ENCODE measurements at regions not wholly inside any gene's neighbourhood (a gene's known extent, or its start where the extent isn't known, plus 50 kb on each side); places are given as distances from the start of the nearest gene placed in this dataset.
A peak's percentile ranks its signal among the peaks of the same experiment; 100 is the strongest.

GRCh38 chrX:80285131-80285773, 135.0 kb upstream of the TENT5D start:
- no peak for TF ChIP-seq CTCF (IDR thresholded peaks at IDR 0.05; ENCODE audit: control extremely low read depth, extremely low read depth)
- Histone ChIP-seq H3K27me3 (ENCODE audit: control insufficient read depth in 3 of 3, insufficient read depth in 3 of 3, low read length in 2 of 3) (no peaks in the 10 kb centered on the region), H3K9me3 (ENCODE audit: control insufficient read depth in 4 of 4, insufficient read depth in 3 of 4, low read length in 3 of 4) (no peaks in the 10 kb centered on the region), H3K36me3 (ENCODE audit: control insufficient read depth in 4 of 4, insufficient read depth in 4 of 4, low read length in 4 of 4) (no peaks in the 10 kb centered on the region), H3K4me1 (ENCODE audit: control insufficient read depth in 5 of 5, insufficient read depth in 5 of 5, low read length in 5 of 5) (no peaks in the 10 kb centered on the region), H3K4me3 (no peak overlapping the region), H3K27ac (ENCODE audit: low read depth in 1 of 2, low read length in 1 of 2) (no peak overlapping the region), H3K9ac (ENCODE audit: insufficient read depth in 1 of 2, low read length in 2 of 2) (no peak overlapping the region)
- peak in 2 of 3 donors; percentile 11 to 27 for DNase-seq
- WGBS, 2 donors = 67 to 72% methylated on average over 3 of the region's 3 CpGs
- no peak for ATAC-seq (ENCODE audit: insufficient read depth, low FRiP score)

GRCh38 chrX:80290834-80291233, 129.4 kb upstream of the TENT5D start:
- Histone ChIP-seq H3K9ac (ENCODE audit: insufficient read depth in 1 of 2, low read length in 2 of 2) (no peak overlapping the region), H3K9me3 (ENCODE audit: control insufficient read depth in 4 of 4, insufficient read depth in 3 of 4, low read length in 3 of 4) (no peaks in the 10 kb centered on the region), H3K36me3 (ENCODE audit: control insufficient read depth in 4 of 4, insufficient read depth in 4 of 4, low read length in 4 of 4) (no peaks in the 10 kb centered on the region), H3K4me1 (ENCODE audit: control insufficient read depth in 5 of 5, insufficient read depth in 5 of 5, low read length in 5 of 5) (no peaks in the 10 kb centered on the region), H3K27me3 (ENCODE audit: control insufficient read depth in 3 of 3, insufficient read depth in 3 of 3, low read length in 2 of 3) (no peaks in the 10 kb centered on the region), H3K27ac (ENCODE audit: low read depth in 1 of 2, low read length in 1 of 2) (no peak overlapping the region), H3K4me3 (no peak overlapping the region)
- no peak for TF ChIP-seq CTCF (IDR thresholded peaks at IDR 0.05; ENCODE audit: control extremely low read depth, extremely low read depth)
- DNase-seq = no peak
- no peak for ATAC-seq (ENCODE audit: insufficient read depth, low FRiP score)

- Histone ChIP-seq H3K27ac (ENCODE audit: low read depth in 1 of 2, low read length in 1 of 2) (no peak overlapping the region), H3K9ac (ENCODE audit: insufficient read depth in 1 of 2, low read length in 2 of 2) (no peak overlapping the region), H3K27me3 (ENCODE audit: control insufficient read depth in 3 of 3, insufficient read depth in 3 of 3, low read length in 2 of 3) (no peaks in the 10 kb centered on the region), H3K9me3 (ENCODE audit: control insufficient read depth in 4 of 4, insufficient read depth in 3 of 4, low read length in 3 of 4) (no peaks in the 10 kb centered on the region), H3K4me1 (ENCODE audit: control insufficient read depth in 5 of 5, insufficient read depth in 5 of 5, low read length in 5 of 5) (no peaks in the 10 kb centered on the region), H3K4me3 (no peak overlapping the region), H3K36me3 (ENCODE audit: control insufficient read depth in 4 of 4, insufficient read depth in 4 of 4, low read length in 4 of 4) (no peaks in the 10 kb centered on the region)
- TF ChIP-seq CTCF (IDR thresholded peaks at IDR 0.05; ENCODE audit: control extremely low read depth, extremely low read depth) = no peak
- DNase-seq (no peak), ATAC-seq (ENCODE audit: insufficient read depth, low FRiP score) (no peak)
- 90 to 96% methylated on average over 1 of the region's 1 CpG for WGBS, 2 donors
Observed at GRCh38 chrX:80293354-80293753, 126.9 kb upstream of the TENT5D start.

- Histone ChIP-seq H3K4me1 (ENCODE audit: control insufficient read depth in 5 of 5, insufficient read depth in 5 of 5, low read length in 5 of 5) (no peaks in the 10 kb centered on the region), H3K27ac (ENCODE audit: low read depth in 1 of 2, low read length in 1 of 2) (no peak overlapping the region), H3K27me3 (ENCODE audit: control insufficient read depth in 3 of 3, insufficient read depth in 3 of 3, low read length in 2 of 3) (no peaks in the 10 kb centered on the region), H3K9ac (ENCODE audit: insufficient read depth in 1 of 2, low read length in 2 of 2) (no peak overlapping the region), H3K36me3 (ENCODE audit: control insufficient read depth in 4 of 4, insufficient read depth in 4 of 4, low read length in 4 of 4) (no peaks in the 10 kb centered on the region), H3K9me3 (ENCODE audit: control insufficient read depth in 4 of 4, insufficient read depth in 3 of 4, low read length in 3 of 4) (peaks cover 0 to 5% (median 1%) of the 10 kb centered on the region in 4 donors), H3K4me3 (no peak overlapping the region)
- TF ChIP-seq CTCF (IDR thresholded peaks at IDR 0.05; ENCODE audit: control extremely low read depth, extremely low read depth) = no peak
- no peak for ATAC-seq (ENCODE audit: insufficient read depth, low FRiP score)
- 59 to 86% methylated on average over 1 of the region's 1 CpG for WGBS, 2 donors
- DNase-seq = no peak
Observed at GRCh38 chrX:80306007-80306406, 114.2 kb upstream of the TENT5D start.

Measured in lung (tissue), 11 donors.